Karpas-422 (cell line): ENCODE measurements at regions not wholly inside any gene's neighbourhood (a gene's known extent, or its start where the extent isn't known, plus 50 kb on each side); places are given as distances from the start of the nearest gene placed in this dataset.

Source experiments
- DNase-seq: peaks from one replicate; pipeline ENCODE4 v3.0.0-alpha.2; 2015
- H2AFZ ChIP-seq: fragments of 200-600 bp; sonication (generic); 2 replicates; pipeline ENCODE4 v1.6.1; 2014; ENCODE audit warnings: antibody characterized with exemption, low read length, mixed read lengths
- H3K27ac ChIP-seq: fragments of 200-600 bp; sonication (generic); 2 replicates; pipeline ENCODE4 v1.5.1; 2014; ENCODE audit warnings: mild to moderate bottlenecking, low read length, moderate library complexity
- H3K27me3 ChIP-seq: fragments of 200-600 bp; sonication (generic); 2 replicates; pipeline ENCODE4 v1.6.1; 2014; ENCODE audit warnings: low read length, mixed read lengths
- H3K36me3 ChIP-seq: fragments of 200-600 bp; sonication (generic); 2 replicates; pipeline ENCODE4 v1.6.1; 2014; ENCODE audit warnings: low read length, mixed read lengths; ENCODE audit not compliant: insufficient read depth
- H3K4me1 ChIP-seq: fragments of 200-600 bp; sonication (generic); 2 replicates; pipeline ENCODE4 v1.6.1; 2014; ENCODE audit warnings: mild to moderate bottlenecking, low read length, mixed read lengths
- H3K4me2 ChIP-seq: fragments of 200-600 bp; sonication (generic); 2 replicates; pipeline ENCODE4 v1.6.1; 2014; ENCODE audit warnings: low read length, low read depth, mild to moderate bottlenecking; ENCODE audit not compliant: poor library complexity, severe bottlenecking
- H3K4me3 ChIP-seq: fragments of 200-600 bp; sonication (generic); 2 replicates; pipeline ENCODE4 v1.5.1; 2014; ENCODE audit warnings: mild to moderate bottlenecking, antibody characterized with exemption, low read length, mixed read lengths
- H3K79me2 ChIP-seq: fragments of 200-600 bp; sonication (generic); 2 replicates; pipeline ENCODE4 v1.6.1; 2014; ENCODE audit warnings: mild to moderate bottlenecking, low read length, mixed read lengths
- H3K9ac ChIP-seq: fragments of 200-600 bp; sonication (generic); 2 replicates; pipeline ENCODE4 v1.6.0; 2014; ENCODE audit warnings: low read length
- H3K9me2 ChIP-seq: fragments of 200-600 bp; sonication (generic), shearing (Covaris generic); replicated peaks from 2 replicates; pipeline ENCODE4 v1.6.0; 2014; ENCODE audit warnings: mild to moderate bottlenecking, low read length, moderate library complexity; ENCODE audit not compliant: insufficient read depth
- H3K9me3 ChIP-seq: fragments of 300-700, 200-600 bp; sonication (generic); 2 replicates; pipeline ENCODE4 v1.6.1; 2014; ENCODE audit warnings: low read length, mixed read lengths
- H4K20me1 ChIP-seq: fragments of 200-600 bp; sonication (generic); 2 replicates; pipeline ENCODE4 v1.6.1; 2014; ENCODE audit warnings: mild to moderate bottlenecking, antibody characterized with exemption, low read length, low read depth; ENCODE audit not compliant: insufficient read depth

- Histone ChIP-seq H3K27ac (no peak overlapping the region), H3K27me3 (no peaks in the 10 kb centered on the region), H3K4me2 (no peak overlapping the region), H3K9me2 (no peaks in the 10 kb centered on the region), H3K9me3 (no peaks in the 10 kb centered on the region), H3K79me2 (no peaks in the 10 kb centered on the region), H3K4me1 (no peaks in the 10 kb centered on the region), H2AFZ (no peak overlapping the region), H4K20me1 (no peaks in the 10 kb centered on the region), H3K9ac (no peak overlapping the region), H3K36me3 (no peaks in the 10 kb centered on the region), H3K4me3 (no peak overlapping the region)
- no peak for DNase-seq
Observed at GRCh38 chr5:14965815-14966214, 94.2 kb upstream of the ANKH start.

- H2AFZ ChIP-seq, result no peak overlapping the region
- H3K9me2 ChIP-seq, result no peaks in the 10 kb centered on the region
- H4K20me1 ChIP-seq, result no peaks in the 10 kb centered on the region
- no peaks in the 10 kb centered on the region for H3K79me2 ChIP-seq
- no peaks in the 10 kb centered on the region for H3K4me1 ChIP-seq
- no peak overlapping the region for H3K27ac ChIP-seq
- H3K36me3 ChIP-seq, result no peaks in the 10 kb centered on the region
- no peak overlapping the region for H3K4me3 ChIP-seq
- H3K4me2 ChIP-seq, result no peak overlapping the region
- H3K9me3 ChIP-seq, result no peaks in the 10 kb centered on the region
- no peak for DNase-seq
- H3K27me3 ChIP-seq, result no peaks in the 10 kb centered on the region
- H3K9ac ChIP-seq, result no peak overlapping the region
Observed at GRCh38 chr5:14962604-14963003, 91.0 kb upstream of the ANKH start.

GRCh38 chr5:14960120-14960462 lies 88.5 kb upstream of the ANKH start:
- Histone ChIP-seq H3K9me2 (no peaks in the 10 kb centered on the region), H3K27ac (no peak overlapping the region), H3K4me2 (no peak overlapping the region), H2AFZ (no peak overlapping the region), H3K79me2 (no peaks in the 10 kb centered on the region), H3K36me3 (no peaks in the 10 kb centered on the region), H3K4me3 (no peak overlapping the region), H3K27me3 (no peaks in the 10 kb centered on the region), H3K9me3 (no peaks in the 10 kb centered on the region), H3K9ac (no peak overlapping the region), H4K20me1 (no peaks in the 10 kb centered on the region), H3K4me1 (no peaks in the 10 kb centered on the region)
- DNase-seq, result no peak

GRCh38 chr5:14959399-14960119 lies 88.0 kb upstream of the ANKH start:
- no peak overlapping the region for H3K4me3 ChIP-seq
- H3K9me2 ChIP-seq, result no peaks in the 10 kb centered on the region
- H2AFZ ChIP-seq, result no peak overlapping the region
- H3K4me2 ChIP-seq, result no peak overlapping the region
- no peaks in the 10 kb centered on the region for H3K9me3 ChIP-seq
- H3K27ac ChIP-seq, result no peak overlapping the region
- H3K79me2 ChIP-seq, result no peaks in the 10 kb centered on the region
- no peaks in the 10 kb centered on the region for H3K36me3 ChIP-seq
- no peaks in the 10 kb centered on the region for H4K20me1 ChIP-seq
- no peak overlapping the region for H3K9ac ChIP-seq
- H3K27me3 ChIP-seq, result no peaks in the 10 kb centered on the region
- H3K4me1 ChIP-seq, result no peaks in the 10 kb centered on the region
- DNase-seq, result no peak

GRCh38 chr5:14958188-14958587 lies 86.6 kb upstream of the ANKH start:
- no peaks in the 10 kb centered on the region for H3K9me3 ChIP-seq
- H3K36me3 ChIP-seq, result no peaks in the 10 kb centered on the region
- H2AFZ ChIP-seq, result no peak overlapping the region

GRCh38 chr5:14956423-14957046 lies 85.0 kb upstream of the ANKH start:
- Histone ChIP-seq H3K4me1 (no peaks in the 10 kb centered on the region), H3K4me2 (no peak overlapping the region), H3K27ac (no peak overlapping the region), H3K79me2 (no peaks in the 10 kb centered on the region), H3K4me3 (no peak overlapping the region), H3K9me2 (no peaks in the 10 kb centered on the region), H4K20me1 (no peaks in the 10 kb centered on the region), H3K9me3 (no peaks in the 10 kb centered on the region), H3K9ac (no peak overlapping the region), H3K36me3 (no peaks in the 10 kb centered on the region), H3K27me3 (no peaks in the 10 kb centered on the region), H2AFZ (no peak overlapping the region)
- no peak for DNase-seq

More at GRCh38 chr5:14958188-14958587, 86.6 kb upstream of the ANKH start:
- no peak overlapping the region for H3K4me3 ChIP-seq
- no peaks in the 10 kb centered on the region for H3K9me2 ChIP-seq
- no peaks in the 10 kb centered on the region for H4K20me1 ChIP-seq
- no peaks in the 10 kb centered on the region for H3K79me2 ChIP-seq
- no peaks in the 10 kb centered on the region for H3K27me3 ChIP-seq
- DNase-seq, result no peak
- no peak overlapping the region for H3K9ac ChIP-seq
- H3K4me1 ChIP-seq, result no peaks in the 10 kb centered on the region
- H3K4me2 ChIP-seq, result no peak overlapping the region
- H3K27ac ChIP-seq, result no peak overlapping the region

- H3K79me2 ChIP-seq, result no peaks in the 10 kb centered on the region
- no peaks in the 10 kb centered on the region for H3K9me3 ChIP-seq
- H2AFZ ChIP-seq, result no peak overlapping the region
- H3K9ac ChIP-seq, result no peak overlapping the region
- no peak overlapping the region for H3K4me3 ChIP-seq
- no peak for DNase-seq
- H3K4me2 ChIP-seq, result no peak overlapping the region
- H3K36me3 ChIP-seq, result no peaks in the 10 kb centered on the region
- no peaks in the 10 kb centered on the region for H3K27me3 ChIP-seq
- H4K20me1 ChIP-seq, result no peaks in the 10 kb centered on the region
- no peaks in the 10 kb centered on the region for H3K9me2 ChIP-seq
- no peaks in the 10 kb centered on the region for H3K4me1 ChIP-seq
- H3K27ac ChIP-seq, result no peak overlapping the region
Observed at GRCh38 chr5:14954616-14955343, 83.2 kb upstream of the ANKH start.

- Histone ChIP-seq H3K27ac (no peak overlapping the region), H4K20me1 (no peaks in the 10 kb centered on the region), H3K36me3 (no peaks in the 10 kb centered on the region), H3K79me2 (no peaks in the 10 kb centered on the region), H3K27me3 (no peaks in the 10 kb centered on the region), H3K9me3 (no peaks in the 10 kb centered on the region), H3K9ac (no peak overlapping the region), H3K9me2 (no peaks in the 10 kb centered on the region), H3K4me1 (no peaks in the 10 kb centered on the region), H2AFZ (no peak overlapping the region), H3K4me3 (no peak overlapping the region), H3K4me2 (no peak overlapping the region)
- no peak for DNase-seq
Observed at GRCh38 chr5:14954216-14954615, 82.6 kb upstream of the ANKH start.
